Loucy (cell line): ENCODE measurements at regions not wholly inside any gene's neighbourhood (a gene's known extent, or its start where the extent isn't known, plus 50 kb on each side); places are given as distances from the start of the nearest gene placed in this dataset.

ENCODE experiments used
- CTCF ChIP-seq: fragments of 200-600 bp; sonication (generic); conservative IDR thresholded peaks from 2 replicates; pipeline ENCODE4 v1.5.1; 2014; ENCODE audit warnings: mild to moderate bottlenecking, antibody characterized with exemption, low read length
- EZH2phosphoT487 ChIP-seq: fragments of 200-600 bp; IDR thresholded peaks from 2 replicates; pipeline ENCODE4 v1.6.1; 2018; ENCODE audit warnings: antibody characterized with exemption, mild to moderate bottlenecking, moderate library complexity, borderline replicate concordance

GRCh38 chr15:39009740-39010139 is 445.1 kb upstream of the RASGRP1 start:
- TF ChIP-seq CTCF (no peak), EZH2phosphoT487 (no peak)
